WTC11 (cell line): ENCODE measurements at regions not wholly inside any gene's neighbourhood (a gene's known extent, or its start where the extent isn't known, plus 50 kb on each side); places are given as distances from the start of the nearest gene placed in this dataset.

ENCODE experiments used
- ATAC-seq: fragments of 200-7000 bp; cut with Tn5 transposase; 2 replicates; pipeline ENCODE4 v1.10.0; 2021; ENCODE audit warnings: mild to moderate bottlenecking, moderate library complexity
- CTCF ChIA-PET: fragments of 300-600 bp; sonication (Branson Sonifier 250); formaldehyde crosslinking; loops from one replicate; lab custom pipeline; 2021; ENCODE audit warnings: antibody characterized with exemption; lab: Charles Lee
- POLR2A ChIA-PET: fragments of 350-600 bp; sonication (Branson Sonifier 250); formaldehyde crosslinking; loops from one replicate; lab custom pipeline; 2021; ENCODE audit warnings: antibody characterized with exemption; lab: Charles Lee
- DNase-seq: peaks from one replicate; pipeline ENCODE4 v3.0.0; 2021; ENCODE audit warnings: low spot score
- H3K27ac Mint-ChIP-seq: 2 replicates; pipeline ENCODE4 v1.8.0; 2021; ENCODE audit warnings: mixed read lengths
- H3K27me3 Mint-ChIP-seq: 2 replicates; pipeline ENCODE4 v1.8.0; 2021; ENCODE audit warnings: low read depth, mild to moderate bottlenecking, moderate library complexity, mixed read lengths
- H3K36me3 Mint-ChIP-seq: 2 replicates; pipeline ENCODE4 v1.8.0; 2021; ENCODE audit warnings: mixed read lengths
- H3K4me1 Mint-ChIP-seq: 2 replicates; pipeline ENCODE4 v1.8.0; 2022; ENCODE audit warnings: mixed read lengths
- H3K4me3 Mint-ChIP-seq: 2 replicates; pipeline ENCODE4 v1.8.0; 2021; ENCODE audit warnings: mild to moderate bottlenecking, moderate library complexity, mixed read lengths
- H3K9me3 Mint-ChIP-seq: 2 replicates; pipeline ENCODE4 v1.8.0; 2021; ENCODE audit warnings: mixed read lengths
- AR ChIP-seq: fragments of 250-450 bp; sonication (Bioruptor Pico); IDR thresholded peaks from 2 replicates; pipeline ENCODE4 v1.9.0; 2021; ENCODE audit warnings: mild to moderate bottlenecking
- ATF1 ChIP-seq: sonication (generic); formaldehyde crosslinking; IDR thresholded peaks from 2 replicates; pipeline ENCODE4 v1.8.1; 2023; ENCODE audit warnings: mild to moderate bottlenecking, moderate library complexity, missing genetic modification reagents
- CTCF ChIP-seq: fragments of 200-600 bp; IDR thresholded peaks from 2 replicates; pipeline ENCODE4 v1.8.0; 2022; ENCODE audit warnings: antibody characterized with exemption
- ERG ChIP-seq: fragments of 250-450 bp; sonication (Bioruptor Pico); IDR thresholded peaks from 2 replicates; pipeline ENCODE4 v1.8.0; 2021; ENCODE audit warnings: mild to moderate bottlenecking
- FOXP4 ChIP-seq: sonication (generic); formaldehyde crosslinking; IDR thresholded peaks from 2 replicates; pipeline ENCODE4 v1.8.0; 2022; ENCODE audit warnings: mild to moderate bottlenecking, missing genetic modification reagents
- GABPB1 ChIP-seq: sonication (generic); formaldehyde crosslinking; IDR thresholded peaks from 2 replicates; pipeline ENCODE4 v1.8.1; 2023; ENCODE audit warnings: mild to moderate bottlenecking, missing genetic modification reagents
- GRHL2 ChIP-seq: fragments of 250-450 bp; sonication (Bioruptor Pico); IDR thresholded peaks from 2 replicates; pipeline ENCODE4 v1.8.0; 2022; ENCODE audit warnings: mild to moderate bottlenecking, moderate library complexity; ENCODE audit not compliant: insufficient replicate concordance, severe bottlenecking
- HMGA2 ChIP-seq: fragments of 250-450 bp; sonication (Bioruptor Pico); IDR thresholded peaks from 2 replicates; pipeline ENCODE4 v1.4.0; 2021; ENCODE audit warnings: mild to moderate bottlenecking, moderate library complexity
- HMGXB4 ChIP-seq: sonication (generic); formaldehyde crosslinking; IDR thresholded peaks from 2 replicates; pipeline ENCODE4 v1.8.1; 2023; ENCODE audit warnings: mild to moderate bottlenecking, moderate library complexity, missing genetic modification reagents
- KAT7 ChIP-seq: sonication (generic); formaldehyde crosslinking; IDR thresholded peaks from 2 replicates; pipeline ENCODE4 v1.8.1; 2023; ENCODE audit warnings: missing genetic modification reagents, mild to moderate bottlenecking, borderline replicate concordance
- NR2C2 ChIP-seq: sonication (generic); formaldehyde crosslinking; IDR thresholded peaks from 2 replicates; pipeline ENCODE4 v1.8.0; 2022; ENCODE audit warnings: mild to moderate bottlenecking, missing genetic modification reagents
- PREB ChIP-seq: sonication (generic); formaldehyde crosslinking; IDR thresholded peaks from 2 replicates; pipeline ENCODE4 v1.8.1; 2022; ENCODE audit warnings: mild to moderate bottlenecking, missing genetic modification reagents, moderate library complexity, borderline replicate concordance
- SP1 ChIP-seq: sonication (generic); formaldehyde crosslinking; conservative IDR thresholded peaks from 2 replicates; pipeline ENCODE4 v1.8.1; 2022; ENCODE audit warnings: missing genetic modification reagents
- USF1 ChIP-seq: sonication (generic); formaldehyde crosslinking; IDR thresholded peaks from 2 replicates; pipeline ENCODE4 v1.8.0; 2022; ENCODE audit warnings: mild to moderate bottlenecking, missing genetic modification reagents
- USF2 ChIP-seq: sonication (generic); formaldehyde crosslinking; IDR thresholded peaks from 2 replicates; pipeline ENCODE4 v1.8.1; 2023; ENCODE audit warnings: mild to moderate bottlenecking, missing genetic modification reagents, moderate library complexity
- ZBTB21 ChIP-seq: sonication (generic); formaldehyde crosslinking; IDR thresholded peaks from 2 replicates; pipeline ENCODE4 v1.8.1; 2023; ENCODE audit warnings: mild to moderate bottlenecking, missing genetic modification reagents, borderline replicate concordance
- ZBTB43 ChIP-seq: sonication (generic); formaldehyde crosslinking; IDR thresholded peaks from 2 replicates; pipeline ENCODE4 v1.8.1; 2023; ENCODE audit warnings: mild to moderate bottlenecking, missing genetic modification reagents
- ZNF121 ChIP-seq: sonication (generic); formaldehyde crosslinking; IDR thresholded peaks from 2 replicates; pipeline ENCODE4 v1.8.0; 2023; ENCODE audit warnings: missing genetic modification reagents
- ZNF138 ChIP-seq: sonication (generic); formaldehyde crosslinking; conservative IDR thresholded peaks from 2 replicates; pipeline ENCODE4 v1.8.1; 2022; ENCODE audit warnings: mild to moderate bottlenecking, moderate library complexity, missing genetic modification reagents
- ZNF219 ChIP-seq: sonication (generic); formaldehyde crosslinking; IDR thresholded peaks from 2 replicates; pipeline ENCODE4 v1.8.0; 2023; ENCODE audit warnings: missing genetic modification reagents, mild to moderate bottlenecking, borderline replicate concordance

GRCh38 chr20:2220298-2220697 lies 75.5 kb upstream of the TGM3 start:
- Mint-ChIP-seq H3K9me3 (peaks cover 19% of the 10 kb centered on the region), H3K4me1 (peaks cover 12% of the 10 kb centered on the region), H3K27me3 (no peaks in the 10 kb centered on the region; the same call in 1 of the 2 replicates), H3K27ac (no peak overlapping the region), H3K4me3 (no peak overlapping the region), H3K36me3 (peaks cover 6% of the 10 kb centered on the region)
- POLR2A ChIA-PET: no interaction called here
- DNase-seq (no peak), ATAC-seq (no peak)
- CTCF ChIA-PET: no interaction called here
- TF ChIP-seq PREB (CRISPR knock-in tag): no peak
- TF ChIP-seq KAT7: no peak
- TF ChIP-seq SP1 (CRISPR knock-in tag): no peak
- TF ChIP-seq ZNF121 (CRISPR knock-in tag): no peak
- TF ChIP-seq GABPB1 (CRISPR knock-in tag): no peak
- TF ChIP-seq USF2 (CRISPR knock-in tag): no peak
- no peak for TF ChIP-seq HMGXB4
- no peak for TF ChIP-seq ZNF219
- TF ChIP-seq NR2C2: no peak
- TF ChIP-seq ZBTB21 (CRISPR knock-in tag): no peak
- no peak for TF ChIP-seq ATF1 (CRISPR knock-in tag)
- no peak for TF ChIP-seq USF1
- no peak for TF ChIP-seq FOXP4 (CRISPR knock-in tag)
- TF ChIP-seq ERG: no peak
- no peak for TF ChIP-seq HMGA2
- TF ChIP-seq CTCF: no peak
- TF ChIP-seq ZNF138 (CRISPR knock-in tag): no peak
- no peak for TF ChIP-seq ZBTB43 (CRISPR knock-in tag)
- TF ChIP-seq AR (CRISPR knock-in tag): no peak
- TF ChIP-seq GRHL2 (CRISPR knock-in tag): no peak
